Activated CD4-positive, alpha-beta T cell treated with anti-CD3 and anti-CD28 coated beads, Interleukin-2, amount 10 ng/mL, durations not matched to agents 24 days and 14 days (primary cell): ENCODE measurements at regions not wholly inside any gene's neighbourhood (a gene's known extent, or its start where the extent isn't known, plus 50 kb on each side); places are given as distances from the start of the nearest gene placed in this dataset.
"Not testable (repeated sequence)": the region's sequence is repeated elsewhere in the genome, so short reads cannot be mapped to it uniquely, and the experiment has no call there.

Experiments used
- DNase-seq: peaks from one replicate; pipeline ENCODE4 v3.0.0; 2022
- H3K27ac Mint-ChIP-seq: one replicate; pipeline ENCODE4 v1.8.0; 2022; ENCODE audit warnings: mild to moderate bottlenecking, mixed read lengths
- H3K27me3 Mint-ChIP-seq: one replicate; pipeline ENCODE4 v1.8.0; 2022; ENCODE audit warnings: mixed read lengths
- H3K36me3 Mint-ChIP-seq: one replicate; pipeline ENCODE4 v1.8.0; 2022; ENCODE audit warnings: low read depth, mild to moderate bottlenecking, mixed read lengths
- H3K4me1 Mint-ChIP-seq: one replicate; pipeline ENCODE4 v1.8.0; 2021; ENCODE audit warnings: mixed read lengths
- H3K4me3 Mint-ChIP-seq: one replicate; pipeline ENCODE4 v1.8.0; 2022; ENCODE audit warnings: mild to moderate bottlenecking, moderate library complexity, mixed read lengths
- H3K9me3 Mint-ChIP-seq: one replicate; pipeline ENCODE4 v1.8.0; 2021; ENCODE audit warnings: mixed read lengths
- intact Hi-C: fragments of 100-400 bp; cut with micrococcal nuclease; formaldehyde crosslinking; loops from one replicate; pipeline ENCODE4 v1.15.1; 2023

DNA sequence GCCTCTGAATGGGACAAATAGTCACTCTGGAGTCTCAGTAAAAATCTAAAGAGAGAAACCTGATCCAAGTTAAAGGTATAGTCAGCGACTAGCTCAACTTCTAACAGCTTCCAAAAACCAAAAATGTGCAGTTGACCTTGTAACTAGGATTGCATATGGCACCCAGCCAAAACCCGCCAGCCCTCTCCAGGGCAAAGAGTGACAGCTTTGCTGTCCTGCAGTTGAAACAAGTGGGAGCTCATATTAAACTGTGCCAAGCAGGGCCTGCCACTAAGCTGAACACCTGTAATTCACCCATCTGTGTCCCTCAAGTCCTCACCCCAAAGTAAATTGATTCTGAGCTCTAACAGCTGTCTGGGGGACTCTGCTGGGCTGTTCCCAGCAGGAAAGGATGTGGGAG, 695.3 kb downstream of the MAFB start:
- intact Hi-C loops, result no loop called here
- no peaks in the 10 kb centered on the region for H3K36me3 Mint-ChIP-seq
- no peak for DNase-seq
- H3K27ac Mint-ChIP-seq, result no peak overlapping the region
- no peaks in the 10 kb centered on the region for H3K9me3 Mint-ChIP-seq
- H3K27me3 Mint-ChIP-seq, result no peaks in the 10 kb centered on the region
- H3K4me1 Mint-ChIP-seq, result no peaks in the 10 kb centered on the region
- no peak overlapping the region for H3K4me3 Mint-ChIP-seq

DNA sequence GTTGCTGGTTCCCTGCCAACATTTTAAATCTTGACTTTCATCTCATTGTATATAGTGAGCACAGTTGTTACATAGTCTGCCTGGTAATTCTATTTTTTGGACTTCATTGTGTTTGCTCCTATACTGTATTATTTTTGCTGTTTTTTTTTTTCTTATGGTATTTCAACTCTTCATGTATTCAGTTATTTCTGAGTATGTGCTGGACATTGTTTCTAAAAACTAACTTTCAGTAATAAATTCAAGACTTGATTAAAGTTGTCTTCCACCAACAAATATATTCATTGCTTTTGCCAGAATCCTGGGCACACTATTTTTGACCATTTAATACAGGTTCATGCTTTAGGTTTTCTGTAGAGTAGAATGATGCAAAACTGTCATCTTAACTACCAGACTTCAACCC, 698.3 kb downstream of the MAFB start:
- H3K4me1 Mint-ChIP-seq, result no peaks in the 10 kb centered on the region
- no peak for DNase-seq
- no peak overlapping the region for H3K27ac Mint-ChIP-seq
- no peaks in the 10 kb centered on the region for H3K27me3 Mint-ChIP-seq
- no peak overlapping the region for H3K4me3 Mint-ChIP-seq
- no peaks in the 10 kb centered on the region for H3K36me3 Mint-ChIP-seq
- no peaks in the 10 kb centered on the region for H3K9me3 Mint-ChIP-seq
- intact Hi-C loops, result no loop called here

DNA sequence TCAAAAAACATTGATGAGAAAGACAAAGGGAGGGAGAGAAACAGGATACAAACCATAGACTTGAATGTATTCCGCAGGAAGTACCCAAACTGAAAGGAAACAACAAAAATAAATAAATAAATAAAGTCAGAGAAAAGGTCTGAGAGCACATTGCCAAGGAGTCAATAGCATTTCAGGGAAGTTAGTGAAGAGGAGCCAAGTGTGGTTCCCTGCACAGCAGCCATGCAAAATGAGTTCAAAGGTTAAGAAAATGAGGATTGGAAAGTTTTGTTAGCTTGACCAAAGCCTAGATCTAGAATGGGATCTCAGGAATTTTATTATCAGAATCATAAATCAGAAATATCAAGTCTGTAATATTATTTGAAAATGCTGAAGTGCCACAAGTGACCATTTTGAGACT, 700.0 kb downstream of the MAFB start:
- Mint-ChIP-seq H3K36me3 (no peaks in the 10 kb centered on the region), H3K4me1 (no peaks in the 10 kb centered on the region), H3K9me3 (no peaks in the 10 kb centered on the region), H3K27me3 (no peaks in the 10 kb centered on the region), H3K27ac (no peak overlapping the region), H3K4me3 (no peak overlapping the region)
- no peak for DNase-seq
- intact Hi-C loops, result no loop called here

DNA sequence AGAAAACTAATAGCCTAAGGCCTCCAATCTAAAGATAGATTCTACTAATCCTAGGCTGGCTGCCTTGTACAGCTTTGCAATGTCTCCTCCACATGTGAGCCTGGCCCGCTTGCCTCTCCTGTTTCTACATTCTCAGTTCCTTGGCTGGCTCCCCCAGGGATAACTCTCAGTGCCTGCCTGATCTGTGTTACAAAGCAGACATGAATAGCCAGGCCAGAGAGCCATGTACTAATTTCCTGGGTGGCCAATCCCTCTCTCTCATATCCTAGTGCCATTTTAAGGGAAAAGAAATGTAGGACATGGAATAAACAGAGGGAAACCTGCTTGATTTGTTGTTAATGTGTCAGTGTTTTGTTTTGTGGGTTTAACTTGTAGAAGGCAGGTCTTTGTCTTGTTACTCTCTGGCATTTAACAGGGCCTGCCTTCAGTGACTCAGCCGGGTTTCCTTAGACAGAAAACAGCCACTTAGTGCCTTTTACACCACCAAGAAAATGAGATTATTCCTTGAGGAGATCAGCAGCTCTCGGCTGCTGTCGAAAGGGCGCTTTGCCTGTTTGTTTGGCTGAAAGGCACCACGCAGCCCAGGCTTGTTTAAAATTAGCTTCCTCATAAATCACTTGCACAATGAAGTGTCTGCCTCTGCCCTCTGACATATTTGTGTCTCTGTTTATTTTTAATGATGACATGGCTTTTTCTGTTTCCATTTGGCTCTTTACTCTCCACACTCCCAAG, 702.7 kb downstream of the MAFB start:
- Mint-ChIP-seq H3K36me3 (no peaks in the 10 kb centered on the region), H3K27me3 (no peaks in the 10 kb centered on the region), H3K9me3 (no peaks in the 10 kb centered on the region), H3K4me1 (no peaks in the 10 kb centered on the region), H3K27ac (no peak overlapping the region), H3K4me3 (no peak overlapping the region)
- intact Hi-C loops, result no loop called here
- DNase-seq, result no peak

DNA sequence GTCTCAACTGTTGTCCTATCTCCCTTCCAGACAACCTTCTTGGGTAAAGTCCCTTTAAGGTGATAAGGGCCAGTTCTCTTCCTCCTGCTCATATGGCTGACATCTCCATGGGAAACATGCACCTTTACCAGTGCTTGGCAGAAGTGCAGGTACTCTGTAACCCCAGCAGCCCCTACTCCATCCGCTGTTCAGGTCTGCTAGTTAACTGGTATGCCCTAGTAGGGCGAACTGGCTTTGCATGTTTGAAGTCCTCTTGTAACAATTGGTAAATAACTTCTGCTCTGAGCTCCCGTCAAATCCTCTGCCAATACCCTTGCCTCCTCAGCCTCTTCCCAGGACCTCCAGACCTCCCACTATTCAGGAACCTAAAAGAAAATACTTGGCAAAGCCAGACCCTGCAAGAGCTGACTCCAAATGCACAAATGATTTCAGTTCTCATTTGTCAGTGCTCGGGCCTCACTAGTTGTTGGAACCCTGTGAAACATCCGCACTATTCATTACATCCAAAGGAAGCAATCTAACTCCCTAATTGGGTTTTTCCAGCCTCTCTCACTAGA, 703.7 kb downstream of the MAFB start:
- Mint-ChIP-seq H3K9me3 (no peaks in the 10 kb centered on the region), H3K4me3 (no peak overlapping the region), H3K4me1 (no peaks in the 10 kb centered on the region), H3K27me3 (no peaks in the 10 kb centered on the region), H3K27ac (no peak overlapping the region), H3K36me3 (no peaks in the 10 kb centered on the region)
- DNase-seq, result no peak
- intact Hi-C loops, result no loop called here

DNA sequence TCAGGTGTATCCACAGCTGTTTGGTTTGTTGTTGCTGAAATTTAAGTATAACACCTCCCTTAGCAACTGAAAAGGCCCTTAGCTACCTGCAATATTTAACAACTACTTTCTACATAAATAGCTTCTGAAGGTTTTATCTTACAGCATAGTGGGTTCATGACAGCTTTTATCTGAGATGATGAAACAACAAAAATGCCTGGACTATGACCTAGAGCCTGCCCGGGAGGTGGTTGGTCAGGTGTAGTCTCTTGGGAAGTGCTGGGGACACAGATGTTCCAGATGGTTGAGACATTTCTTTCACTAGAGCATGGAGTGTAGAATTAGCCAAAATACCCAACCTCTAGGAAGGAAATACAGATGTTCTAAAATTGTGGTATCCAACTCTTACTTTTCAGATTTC, 705.4 kb downstream of the MAFB start:
- H3K4me3 Mint-ChIP-seq, result no peak overlapping the region
- DNase-seq, result no peak
- intact Hi-C loops, result no loop called here
- H3K27me3 Mint-ChIP-seq, result no peaks in the 10 kb centered on the region
- H3K9me3 Mint-ChIP-seq, result no peaks in the 10 kb centered on the region
- H3K36me3 Mint-ChIP-seq, result no peaks in the 10 kb centered on the region
- H3K27ac Mint-ChIP-seq, result no peak overlapping the region
- no peaks in the 10 kb centered on the region for H3K4me1 Mint-ChIP-seq

DNA sequence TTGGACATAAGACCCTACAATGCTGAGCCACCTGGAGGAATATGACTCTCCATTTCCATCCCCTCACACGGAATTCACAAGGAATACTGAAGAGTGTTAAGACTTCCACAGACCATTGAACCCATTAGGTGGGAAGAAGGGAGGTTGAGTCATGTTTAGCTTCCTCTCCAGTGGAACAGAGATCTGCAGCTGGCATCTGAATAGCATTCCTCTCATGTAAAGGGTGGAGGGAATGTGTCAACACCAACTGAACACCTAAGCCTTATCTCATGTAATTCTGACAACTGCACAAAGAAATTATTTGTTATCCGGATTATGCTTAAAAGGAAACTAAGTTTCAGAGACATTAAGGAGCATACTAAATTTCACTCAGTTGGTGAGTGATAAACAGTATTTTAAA, 705.9 kb downstream of the MAFB start:
- H3K27me3 Mint-ChIP-seq, result no peaks in the 10 kb centered on the region
- DNase-seq, result no peak
- H3K4me1 Mint-ChIP-seq, result no peaks in the 10 kb centered on the region
- no peaks in the 10 kb centered on the region for H3K36me3 Mint-ChIP-seq
- no peaks in the 10 kb centered on the region for H3K9me3 Mint-ChIP-seq
- no peak overlapping the region for H3K4me3 Mint-ChIP-seq
- intact Hi-C loops, result no loop called here
- H3K27ac Mint-ChIP-seq, result no peak overlapping the region

DNA sequence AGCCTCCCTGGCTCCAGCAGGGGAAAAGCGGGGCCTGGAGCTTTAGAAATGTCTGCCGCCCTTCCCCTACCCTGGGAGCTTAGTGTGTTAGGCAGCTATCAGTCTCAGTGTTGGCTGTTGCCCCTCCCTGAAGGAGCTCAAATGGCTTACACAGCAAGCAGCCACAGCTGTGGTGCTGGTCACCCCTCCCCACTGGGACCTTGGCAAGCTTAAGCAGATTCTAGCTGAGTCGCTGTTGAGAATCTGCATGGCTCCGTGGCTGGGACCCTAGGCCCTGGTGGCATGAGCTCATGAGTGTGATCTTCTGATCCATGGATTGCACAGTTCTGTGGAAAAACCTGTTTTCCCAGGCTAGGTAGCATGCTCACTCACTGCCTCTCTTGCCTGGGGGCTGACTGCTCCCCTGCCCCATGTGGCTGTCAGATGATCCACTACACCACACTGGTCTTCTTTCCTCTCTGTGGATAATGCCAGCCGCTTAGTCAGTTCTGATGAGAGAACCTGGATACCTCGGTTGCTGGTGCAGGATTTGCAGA, 714.0 kb downstream of the MAFB start:
- no peak overlapping the region for H3K4me3 Mint-ChIP-seq
- DNase-seq, result no peak
- no peaks in the 10 kb centered on the region for H3K36me3 Mint-ChIP-seq
- intact Hi-C loops, result no loop called here
- peaks cover 14% of the 10 kb centered on the region for H3K9me3 Mint-ChIP-seq
- H3K27me3 Mint-ChIP-seq, result no peaks in the 10 kb centered on the region
- no peaks in the 10 kb centered on the region for H3K4me1 Mint-ChIP-seq
- no peak overlapping the region for H3K27ac Mint-ChIP-seq

DNA sequence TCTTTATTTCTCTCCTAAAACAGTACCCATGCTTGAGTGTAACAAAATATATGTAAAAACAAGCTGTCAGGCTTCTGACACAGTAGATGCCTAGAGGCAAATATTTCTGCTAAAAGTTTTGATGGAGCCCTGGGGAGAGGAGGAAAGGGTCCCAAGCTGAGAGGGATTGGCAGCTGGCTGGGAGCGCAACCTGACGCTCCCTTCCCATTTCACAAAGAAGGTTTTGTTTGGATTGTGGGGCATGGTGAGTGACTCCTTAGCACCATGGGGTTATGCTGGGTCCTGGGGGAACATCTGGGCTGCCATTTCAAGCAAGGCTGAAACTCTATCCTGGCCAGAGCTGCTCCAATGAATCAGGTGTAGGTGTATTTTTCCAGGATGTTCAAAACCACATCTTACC, 720.5 kb downstream of the MAFB start:
- no peaks in the 10 kb centered on the region for H3K27me3 Mint-ChIP-seq
- peaks cover 14% of the 10 kb centered on the region for H3K9me3 Mint-ChIP-seq
- H3K36me3 Mint-ChIP-seq, result no peaks in the 10 kb centered on the region
- H3K4me1 Mint-ChIP-seq, result no peaks in the 10 kb centered on the region
- DNase-seq, result no peak
- H3K27ac Mint-ChIP-seq, result no peak overlapping the region
- intact Hi-C loops, result no loop called here
- no peak overlapping the region for H3K4me3 Mint-ChIP-seq

DNA sequence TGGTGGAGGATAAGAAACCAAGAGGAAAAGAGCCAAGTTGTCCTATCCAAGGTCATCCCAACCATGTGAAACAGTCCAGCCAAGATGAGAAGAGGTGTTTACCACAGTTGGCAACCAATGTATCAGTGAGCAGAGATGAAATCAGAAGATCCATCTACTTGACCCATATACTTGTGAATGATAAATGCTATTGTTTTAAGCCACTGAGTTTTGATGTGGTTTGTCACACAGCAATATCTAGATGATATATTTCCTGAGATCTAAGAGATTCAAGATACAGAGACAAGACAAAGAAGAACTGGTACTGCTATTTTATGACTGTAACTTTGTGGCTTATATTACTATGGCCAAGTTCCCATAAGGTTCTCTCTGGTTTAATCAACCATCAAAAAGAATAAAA, 721.2 kb downstream of the MAFB start:
- Mint-ChIP-seq H3K27me3 (no peaks in the 10 kb centered on the region), H3K36me3 (no peaks in the 10 kb centered on the region), H3K9me3 (peaks cover 14% of the 10 kb centered on the region), H3K4me1 (no peaks in the 10 kb centered on the region), H3K4me3 (no peak overlapping the region), H3K27ac (no peak overlapping the region)
- DNase-seq, result no peak
- intact Hi-C loops, result no loop called here

DNA sequence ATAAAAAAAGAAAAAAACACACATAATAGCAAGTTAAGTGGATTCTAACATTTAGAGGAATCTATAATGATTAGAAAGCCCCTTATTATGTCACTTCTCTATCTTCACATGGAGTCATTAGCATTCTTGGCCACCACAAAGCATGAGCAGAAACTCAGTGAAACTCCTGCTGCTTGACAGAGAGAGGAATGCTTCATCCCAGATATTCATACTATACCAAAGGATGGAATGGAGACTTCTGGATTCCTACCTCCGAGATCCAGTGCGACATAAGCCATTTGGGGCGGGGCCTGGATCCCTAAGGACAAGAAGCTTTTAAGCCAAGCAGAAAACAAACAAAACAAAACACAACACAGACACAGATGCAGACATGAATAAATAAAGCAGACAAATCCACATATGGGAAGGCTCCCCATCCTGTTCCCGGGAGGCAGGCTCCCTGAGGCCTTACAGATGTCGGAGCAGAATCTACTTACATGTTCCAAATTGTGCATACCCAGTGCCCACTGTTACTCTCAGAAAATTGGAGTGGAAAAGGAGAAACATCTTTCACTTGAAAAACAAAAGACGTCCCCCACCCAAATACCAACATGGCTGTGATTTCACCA, 727.3 kb downstream of the MAFB start:
- H3K27ac Mint-ChIP-seq, result no peak overlapping the region
- no peak for DNase-seq
- intact Hi-C loops, result no loop called here
- H3K4me1 Mint-ChIP-seq, result no peaks in the 10 kb centered on the region
- H3K4me3 Mint-ChIP-seq, result no peak overlapping the region
- no peaks in the 10 kb centered on the region for H3K36me3 Mint-ChIP-seq
- H3K27me3 Mint-ChIP-seq, result no peaks in the 10 kb centered on the region
- no peaks in the 10 kb centered on the region for H3K9me3 Mint-ChIP-seq

DNA sequence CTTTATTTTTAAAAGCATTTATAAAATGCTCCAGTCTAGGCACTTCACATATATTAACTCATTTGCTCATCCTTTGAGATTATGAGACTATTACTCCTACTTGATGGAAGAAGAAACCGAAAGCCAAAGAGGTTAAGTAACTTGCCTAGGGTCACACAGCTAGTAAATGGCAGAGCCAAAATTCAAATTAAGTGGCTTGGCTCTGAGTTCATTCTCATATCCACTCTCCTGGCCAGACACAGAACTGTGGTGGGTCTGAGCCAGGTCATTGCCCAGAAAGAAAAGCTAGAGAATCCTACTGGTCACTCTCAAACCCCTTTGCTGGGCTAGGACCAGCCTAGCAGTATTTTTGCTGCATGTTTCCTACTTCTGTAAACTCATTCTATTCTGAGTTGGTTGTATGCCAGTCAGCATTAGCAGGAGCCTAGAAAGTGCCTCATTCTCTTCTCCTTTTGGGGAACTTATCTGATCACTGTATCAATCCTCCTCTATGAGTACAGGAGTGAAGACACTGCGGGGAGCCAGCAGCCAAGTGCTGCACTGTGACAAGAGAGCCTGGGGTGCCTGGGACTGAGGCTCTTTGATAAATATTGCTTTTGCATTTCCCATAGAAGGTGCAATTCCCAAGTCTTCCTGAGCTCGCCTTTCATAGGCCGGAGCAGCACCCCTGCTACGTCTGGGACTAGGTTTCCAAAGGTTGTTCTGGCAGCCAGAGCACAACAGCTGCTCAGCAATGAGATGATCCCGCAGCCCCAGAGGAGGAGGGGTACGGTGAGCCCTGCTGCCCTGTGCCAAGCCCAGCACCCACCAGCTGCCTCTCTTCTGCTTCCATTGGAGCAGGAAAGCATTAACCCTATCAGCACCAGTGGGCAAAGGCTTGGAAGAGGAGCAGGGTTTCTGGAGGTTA, 728.3 kb downstream of the MAFB start:
- Mint-ChIP-seq H3K27me3 (no peaks in the 10 kb centered on the region), H3K27ac (no peak overlapping the region), H3K36me3 (no peaks in the 10 kb centered on the region), H3K9me3 (no peaks in the 10 kb centered on the region), H3K4me3 (no peak overlapping the region), H3K4me1 (no peaks in the 10 kb centered on the region)
- intact Hi-C loops, result no loop called here
- no peak for DNase-seq

DNA sequence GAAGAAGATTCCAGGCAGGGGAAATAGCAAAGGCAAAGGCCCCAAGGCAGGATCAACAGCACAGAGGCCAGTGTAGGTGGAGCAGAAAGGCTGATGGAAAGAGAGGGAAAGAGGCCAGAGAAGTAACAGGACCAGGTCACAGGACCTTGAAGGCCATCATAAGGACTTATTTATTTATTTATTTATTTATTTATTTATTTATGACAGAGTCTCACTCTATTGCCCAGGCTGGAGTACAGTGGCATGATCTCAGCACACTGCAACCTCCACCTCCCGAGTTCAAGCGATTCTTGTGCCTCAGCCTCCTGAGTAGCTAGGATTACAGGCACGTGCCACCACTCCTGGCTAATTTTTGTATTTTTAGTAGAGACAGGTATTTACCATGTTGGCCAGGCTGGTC, 731.1 kb downstream of the MAFB start:
- H3K4me1 Mint-ChIP-seq, H3K27me3 Mint-ChIP-seq, H3K4me3 Mint-ChIP-seq, H3K27ac Mint-ChIP-seq, H3K9me3 Mint-ChIP-seq, DNase-seq, H3K36me3 Mint-ChIP-seq, intact Hi-C loops: not testable (repeated sequence)

DNA sequence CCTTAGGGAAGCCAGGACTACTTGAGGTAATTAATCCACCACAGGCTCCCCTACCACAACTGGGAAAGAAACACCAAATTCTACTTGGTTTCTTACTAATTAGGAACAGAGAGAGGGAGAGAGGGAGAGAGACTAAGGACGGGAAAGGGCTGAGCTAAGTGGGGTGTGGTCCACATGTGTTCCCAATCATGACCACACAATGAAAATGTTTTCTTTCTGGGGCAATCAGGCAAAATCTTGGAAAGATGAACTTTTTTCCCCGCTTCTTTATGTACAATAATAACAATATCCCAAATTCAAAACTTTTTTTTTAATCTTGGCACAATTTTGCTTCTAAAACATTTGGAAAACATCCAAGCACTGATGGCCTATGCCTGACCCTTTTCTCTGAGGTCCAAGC, 734.4 kb downstream of the MAFB start:
- Mint-ChIP-seq H3K27me3 (no peaks in the 10 kb centered on the region), H3K4me1 (no peaks in the 10 kb centered on the region), H3K9me3 (no peaks in the 10 kb centered on the region), H3K4me3 (no peak overlapping the region), H3K36me3 (no peaks in the 10 kb centered on the region), H3K27ac (no peak overlapping the region)
- DNase-seq, result no peak
- intact Hi-C loops, result no loop called here
